Smooth muscle cell (in vitro differentiated cells): ENCODE measurements at regions not wholly inside any gene's neighbourhood (a gene's known extent, or its start where the extent isn't known, plus 50 kb on each side); places are given as distances from the start of the nearest gene placed in this dataset.

Source experiments
- DNase-seq: peaks from one replicate; lab custom pipeline; 2025; ENCODE audit not compliant: unreplicated experiment; lab: John Stamatoyannopoulos, UW
- H2AFZ ChIP-seq: fragments of 200-600 bp; sonication (generic); 2 replicates; pipeline ENCODE4 v1.6.0; 2016; ENCODE audit warnings: antibody characterized with exemption, low read depth, mild to moderate bottlenecking
- H3F3A ChIP-seq: fragments of 200-600 bp; sonication (generic); 2 replicates; pipeline ENCODE4 v1.6.0; 2017; ENCODE audit warnings: antibody characterized with exemption, low read depth
- H3K27ac ChIP-seq: fragments of 200-600 bp; sonication (generic); 2 replicates; pipeline ENCODE4 v1.5.1; 2016; ENCODE audit warnings: low read depth, mild to moderate bottlenecking
- H3K27me3 ChIP-seq: fragments of 200-600 bp; sonication (generic); 2 replicates; pipeline ENCODE4 v1.6.1; 2016; ENCODE audit warnings: low read depth, mild to moderate bottlenecking
- H3K36me3 ChIP-seq: fragments of 200-600 bp; sonication (generic); 2 replicates; pipeline ENCODE4 v1.5.1; 2016; ENCODE audit warnings: low read depth
- H3K4me1 ChIP-seq: fragments of 200-600 bp; sonication (generic); 2 replicates; pipeline ENCODE4 v1.5.1; 2016; ENCODE audit warnings: low read depth
- H3K4me2 ChIP-seq: fragments of 200-600 bp; sonication (generic); 2 replicates; pipeline ENCODE4 v1.6.0; 2016; ENCODE audit warnings: mild to moderate bottlenecking
- H3K4me3 ChIP-seq: fragments of 200-600 bp; sonication (generic); 2 replicates; pipeline ENCODE4 v1.5.1; 2016; ENCODE audit warnings: mild to moderate bottlenecking
- H3K79me2 ChIP-seq: fragments of 200-600 bp; sonication (generic); 2 replicates; pipeline ENCODE4 v1.6.0; 2016; ENCODE audit warnings: low read depth, mild to moderate bottlenecking
- H3K9ac ChIP-seq: fragments of 200-600 bp; sonication (generic); 2 replicates; pipeline ENCODE4 v1.6.0; 2016; ENCODE audit warnings: low read depth
- H3K9me3 ChIP-seq: fragments of 200-600 bp; sonication (generic); replicated peaks from 2 replicates; pipeline ENCODE4 v1.5.1; 2016; ENCODE audit warnings: low read depth
- H4K20me1 ChIP-seq: fragments of 200-600 bp; sonication (generic); 2 replicates; pipeline ENCODE4 v1.6.0; 2016; ENCODE audit warnings: low read depth
- WGBS: methylation state at CpG from one replicate; pipeline ENCODE4 v1.1.7; 2016; ENCODE audit warnings: low lambda C conversion rate; 5-methylcytosine and 5-hydroxymethylcytosine counted together
- TF ChIP-seq, protein P1 (sequence below): fragments of 200-600 bp; sonication (generic); IDR thresholded peaks from 2 replicates; pipeline ENCODE4 v1.5.1; 2017; ENCODE audit warnings: borderline replicate concordance, mild to moderate bottlenecking, antibody characterized with exemption; ENCODE audit not compliant: insufficient read depth, poor library complexity, severe bottlenecking

DNA sequence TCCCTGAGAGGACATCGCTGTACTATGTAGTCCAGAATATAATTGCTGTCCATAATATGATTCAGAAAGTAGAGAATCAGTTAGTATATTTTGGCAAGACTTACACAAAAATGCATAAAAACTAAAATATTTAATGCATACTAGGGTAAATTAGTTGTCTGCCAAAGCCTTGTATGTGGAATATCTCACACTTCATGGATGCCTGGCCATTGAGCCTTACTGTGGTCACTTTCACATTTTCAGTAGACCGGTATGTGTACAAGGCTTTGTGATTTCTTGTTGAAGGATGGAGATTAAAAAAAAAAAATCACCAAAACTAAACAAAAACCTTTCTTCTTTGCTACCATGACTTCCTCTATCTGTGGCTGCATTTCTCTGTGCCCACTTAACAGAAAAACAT is 197.3 kb upstream of the DDHD1 start:
- peaks cover 12% of the 10 kb centered on the region for H3K4me1 ChIP-seq
- 100% methylated on average over 2 of the region's 2 CpGs for WGBS
- no peaks in the 10 kb centered on the region for H3K9me3 ChIP-seq
- H3F3A ChIP-seq, result peaks cover 4% of the 10 kb centered on the region
- H3K36me3 ChIP-seq, result no peaks in the 10 kb centered on the region
- H2AFZ ChIP-seq, result no peak overlapping the region
- no peak overlapping the region for H3K4me3 ChIP-seq
- no peaks in the 10 kb centered on the region for H3K27me3 ChIP-seq
- H3K9ac ChIP-seq, result no peak overlapping the region
- no peaks in the 10 kb centered on the region for H4K20me1 ChIP-seq
- no peak for DNase-seq
- TF ChIP-seq, protein P1, sequence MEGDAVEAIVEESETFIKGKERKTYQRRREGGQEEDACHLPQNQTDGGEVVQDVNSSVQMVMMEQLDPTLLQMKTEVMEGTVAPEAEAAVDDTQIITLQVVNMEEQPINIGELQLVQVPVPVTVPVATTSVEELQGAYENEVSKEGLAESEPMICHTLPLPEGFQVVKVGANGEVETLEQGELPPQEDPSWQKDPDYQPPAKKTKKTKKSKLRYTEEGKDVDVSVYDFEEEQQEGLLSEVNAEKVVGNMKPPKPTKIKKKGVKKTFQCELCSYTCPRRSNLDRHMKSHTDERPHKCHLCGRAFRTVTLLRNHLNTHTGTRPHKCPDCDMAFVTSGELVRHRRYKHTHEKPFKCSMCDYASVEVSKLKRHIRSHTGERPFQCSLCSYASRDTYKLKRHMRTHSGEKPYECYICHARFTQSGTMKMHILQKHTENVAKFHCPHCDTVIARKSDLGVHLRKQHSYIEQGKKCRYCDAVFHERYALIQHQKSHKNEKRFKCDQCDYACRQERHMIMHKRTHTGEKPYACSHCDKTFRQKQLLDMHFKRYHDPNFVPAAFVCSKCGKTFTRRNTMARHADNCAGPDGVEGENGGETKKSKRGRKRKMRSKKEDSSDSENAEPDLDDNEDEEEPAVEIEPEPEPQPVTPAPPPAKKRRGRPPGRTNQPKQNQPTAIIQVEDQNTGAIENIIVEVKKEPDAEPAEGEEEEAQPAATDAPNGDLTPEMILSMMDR, result no peak
- no peaks in the 10 kb centered on the region for H3K79me2 ChIP-seq
- H3K27ac ChIP-seq, result no peak overlapping the region
- H3K4me2 ChIP-seq, result no peak overlapping the region

DNA sequence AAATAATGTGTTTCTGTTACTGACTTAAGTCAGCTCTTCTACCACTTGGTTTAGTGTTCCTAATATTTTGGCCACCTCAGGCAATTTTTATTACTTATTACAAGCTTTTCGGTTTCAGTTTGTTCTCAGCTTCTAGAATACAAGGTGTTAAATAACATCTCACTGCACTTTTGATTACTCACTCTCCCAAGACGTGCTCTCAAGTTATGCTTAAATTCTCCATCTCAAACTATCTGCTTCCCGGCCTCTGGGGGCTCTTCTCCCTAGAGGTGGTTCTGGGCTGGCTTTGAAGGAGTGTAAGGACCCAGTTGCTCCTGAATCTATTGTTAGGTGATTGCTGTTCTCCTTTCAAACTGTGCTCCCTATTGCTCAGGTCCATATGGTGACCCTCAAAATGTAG is 193.9 kb upstream of the DDHD1 start:
- no peak overlapping the region for H3K9ac ChIP-seq
- no peaks in the 10 kb centered on the region for H3F3A ChIP-seq
- no peaks in the 10 kb centered on the region for H3K27me3 ChIP-seq
- H3K27ac ChIP-seq, result no peak overlapping the region
- no peaks in the 10 kb centered on the region for H4K20me1 ChIP-seq
- H3K4me3 ChIP-seq, result no peak overlapping the region
- no peaks in the 10 kb centered on the region for H3K4me1 ChIP-seq
- TF ChIP-seq, protein P1, result no peak
- H3K9me3 ChIP-seq, result no peaks in the 10 kb centered on the region
- H3K4me2 ChIP-seq, result no peak overlapping the region
- H3K79me2 ChIP-seq, result no peaks in the 10 kb centered on the region
- H3K36me3 ChIP-seq, result no peaks in the 10 kb centered on the region
- no peak overlapping the region for H2AFZ ChIP-seq
- no peak for DNase-seq
- WGBS, result 74% methylated on average over 3 of the region's 3 CpGs

DNA sequence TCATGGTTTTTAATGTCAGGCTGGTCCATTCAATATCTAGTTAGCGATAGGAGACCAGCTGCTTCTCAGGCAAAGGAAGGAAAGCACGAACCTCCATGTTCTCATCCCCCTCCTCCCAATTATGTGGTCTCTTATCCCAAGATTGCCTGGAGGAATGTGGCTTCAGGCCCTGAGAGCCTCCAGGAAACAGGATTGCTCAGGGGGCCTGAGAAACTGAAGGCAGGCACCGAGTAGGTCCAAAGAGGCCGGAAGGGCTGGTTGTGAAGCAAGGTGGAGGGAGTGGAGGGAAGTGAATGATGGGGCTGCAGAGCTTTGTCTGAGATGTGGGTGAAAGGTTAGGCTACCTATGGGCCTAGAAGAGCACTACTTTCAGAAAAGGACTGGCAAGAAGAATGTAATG is 188.2 kb upstream of the DDHD1 start:
- Histone ChIP-seq H3K9ac (no peak overlapping the region), H3K27me3 (no peaks in the 10 kb centered on the region), H3F3A (no peaks in the 10 kb centered on the region), H3K9me3 (no peaks in the 10 kb centered on the region), H4K20me1 (no peaks in the 10 kb centered on the region), H2AFZ (no peak overlapping the region), H3K4me2 (peak overlapping the region; percentile 36), H3K4me1 (peaks cover 7% of the 10 kb centered on the region), H3K27ac (no peak overlapping the region), H3K4me3 (no peak overlapping the region), H3K79me2 (no peaks in the 10 kb centered on the region), H3K36me3 (no peaks in the 10 kb centered on the region)
- TF ChIP-seq, protein P1, result no peak
- DNase-seq, result no peak
- 75% methylated on average over 4 of the region's 4 CpGs for WGBS

DNA sequence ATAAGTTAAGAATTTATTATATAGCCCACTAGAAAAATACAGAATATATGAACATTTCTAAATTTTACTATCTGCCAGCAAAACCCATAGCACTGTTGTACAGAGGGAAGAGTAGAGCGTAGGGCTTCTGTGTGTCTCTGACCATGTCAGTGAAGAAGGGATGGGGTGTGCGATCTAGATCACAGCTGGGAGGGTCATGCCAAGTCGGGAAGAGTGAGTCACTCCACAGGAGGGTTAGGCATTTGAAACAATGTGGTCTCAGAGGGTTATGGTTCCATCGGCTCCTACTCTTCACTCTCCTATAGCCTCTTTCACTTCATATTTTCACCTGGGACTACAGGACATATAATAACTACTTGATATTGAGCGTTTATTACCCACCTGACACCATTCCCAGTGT is 185.1 kb upstream of the DDHD1 start:
- TF ChIP-seq, protein P1, result no peak
- no peaks in the 10 kb centered on the region for H3K9me3 ChIP-seq

More for the DNA sequence above, 185.1 kb upstream of the DDHD1 start:
- H3K4me3 ChIP-seq, result no peak overlapping the region
- no peak overlapping the region for H3K9ac ChIP-seq
- no peaks in the 10 kb centered on the region for H3K36me3 ChIP-seq
- H3K27me3 ChIP-seq, result no peaks in the 10 kb centered on the region
- no peak overlapping the region for H2AFZ ChIP-seq
- H4K20me1 ChIP-seq, result no peaks in the 10 kb centered on the region
- H3K27ac ChIP-seq, result no peak overlapping the region
- H3F3A ChIP-seq, result no peaks in the 10 kb centered on the region
- DNase-seq, result no peak
- no peaks in the 10 kb centered on the region for H3K79me2 ChIP-seq
- no peak overlapping the region for H3K4me2 ChIP-seq
- WGBS, result 81% methylated on average over 5 of the region's 5 CpGs
- peaks cover 7% of the 10 kb centered on the region for H3K4me1 ChIP-seq
